Caco-2 (cell line): ENCODE measurements at regions not wholly inside any gene's neighbourhood (a gene's known extent, or its start where the extent isn't known, plus 50 kb on each side); places are given as distances from the start of the nearest gene placed in this dataset.

Source experiments
- BruUV-seq: library from RNA; stranded (reverse); fragments of 400-500 nt; replicated peaks from 2 replicates; lab custom pipeline; 2021; lab: Mats Ljungman, UMichigan
- CTCF ChIA-PET: fragments of 300-600 bp; sonication (Branson Sonifier 250); formaldehyde crosslinking; loops from one replicate; lab custom pipeline; 2022; ENCODE audit warnings: antibody characterized with exemption; lab: Charles Lee
- POLR2A ChIA-PET: fragments of 300-600 bp; sonication (Branson Sonifier 250); formaldehyde crosslinking; loops from one replicate; lab custom pipeline; 2022; ENCODE audit warnings: antibody characterized with exemption; lab: Charles Lee
- DNase-seq, 2 experiments: peaks; one replicate each; pipeline versions ENCODE4 v3.0.0 to v3.0.0-alpha.2; 2020 to 2022
- H3K27me3 ChIP-seq: replicated peaks from 2 replicates; pipeline ENCODE4 v1.6.0; 2011; ENCODE audit warnings: low read length; ENCODE audit not compliant: control insufficient read depth, insufficient read depth
- H3K36me3 ChIP-seq: 2 replicates; pipeline ENCODE4 v1.5.1; 2011; ENCODE audit warnings: low read length; ENCODE audit not compliant: control insufficient read depth, insufficient read depth
- H3K4me1 ChIP-seq: fragments of 250-450 bp; sonication (Bioruptor Pico); 2 replicates; pipeline ENCODE4 v1.5.1; 2020; ENCODE audit warnings: mild to moderate bottlenecking
- H3K4me3 ChIP-seq: 2 replicates; pipeline ENCODE4 v1.5.1; 2011; ENCODE audit warnings: low read depth, mild to moderate bottlenecking, control low read depth, low read length
- H3K9me3 ChIP-seq: fragments of 250-450 bp; sonication (Bioruptor Pico); 2 replicates; pipeline ENCODE4 v1.5.1; 2020; ENCODE audit warnings: mild to moderate bottlenecking, moderate library complexity
- H3K27ac Mint-ChIP-seq: one replicate; pipeline ENCODE4 v1.8.0; 2022; ENCODE audit warnings: mixed read lengths; ENCODE audit not compliant: unreplicated experiment
- H3K27me3 Mint-ChIP-seq: one replicate; pipeline ENCODE4 v1.8.0; 2022; ENCODE audit warnings: mixed read lengths; ENCODE audit not compliant: insufficient read depth, unreplicated experiment
- H3K36me3 Mint-ChIP-seq: one replicate; pipeline ENCODE4 v1.8.0; 2022; ENCODE audit warnings: mild to moderate bottlenecking, mixed read lengths; ENCODE audit not compliant: insufficient read depth, unreplicated experiment
- H3K4me1 Mint-ChIP-seq: one replicate; pipeline ENCODE4 v1.8.0; 2022; ENCODE audit warnings: low read depth, mixed read lengths; ENCODE audit not compliant: unreplicated experiment
- H3K4me3 Mint-ChIP-seq: one replicate; pipeline ENCODE4 v1.8.0; 2022; ENCODE audit warnings: mild to moderate bottlenecking, moderate library complexity, mixed read lengths; ENCODE audit not compliant: unreplicated experiment
- H3K9me3 Mint-ChIP-seq: one replicate; pipeline ENCODE4 v1.8.0; 2022; ENCODE audit warnings: mixed read lengths; ENCODE audit not compliant: unreplicated experiment
- intact Hi-C: fragments of 100-400 bp; cut with micrococcal nuclease; formaldehyde crosslinking; loops from one replicate; pipeline ENCODE4 v1.10.0; 2022; ENCODE audit not compliant: unreplicated experiment
- TF ChIP-seq, protein P1 (sequence below), 2 experiments: fragments of 200-600 bp in 1 of 2; IDR thresholded peaks; 1 replicate in 1 of 2; 2 replicates in 1 of 2; pipeline versions ENCODE4 v1.5.1 to v1.8.0; 2011 to 2022; ENCODE audit warnings: antibody characterized with exemption in 1 of 2, control low read depth in 1 of 2, inconsistent platforms in 1 of 2, low read depth in 1 of 2, low read length in 1 of 2, mild to moderate bottlenecking in 1 of 2, moderate library complexity in 1 of 2; ENCODE audit not compliant: insufficient read depth in 1 of 2, severe bottlenecking in 1 of 2, unreplicated experiment in 1 of 2

DNA sequence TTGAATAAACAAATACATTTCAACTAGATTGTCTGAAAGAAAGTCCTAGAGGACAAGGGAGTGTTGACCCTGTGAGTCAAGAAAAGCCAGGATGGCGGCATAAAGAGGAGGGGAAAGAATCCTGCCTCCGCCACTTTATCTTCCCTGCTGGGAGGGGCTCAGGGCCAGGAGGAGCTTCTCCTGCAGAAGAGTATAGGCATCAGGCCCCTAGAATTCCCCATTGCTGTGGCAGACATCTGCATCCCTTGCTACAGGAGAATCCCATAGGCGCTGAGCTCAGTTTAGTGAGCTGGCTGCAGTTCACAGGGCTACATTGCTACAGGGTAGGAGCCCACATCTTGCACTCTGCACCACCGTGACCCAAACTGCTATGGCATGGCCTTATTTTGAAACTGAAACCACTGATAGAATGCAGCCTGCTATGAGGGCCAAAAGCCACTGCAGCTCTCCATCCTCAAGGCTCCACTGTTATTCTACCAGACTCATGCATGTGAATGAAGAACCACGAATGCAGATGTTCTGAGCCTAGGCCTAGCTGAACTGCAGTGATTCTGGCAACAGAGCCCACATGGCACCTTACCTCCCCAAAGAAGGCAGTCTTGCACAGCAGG is 941.4 kb upstream of the CTNND2 start:
- no peak overlapping the region for H3K4me3 ChIP-seq
- intact Hi-C loops, result no loop called here
- no peak overlapping the region for H3K27ac Mint-ChIP-seq
- H3K9me3 Mint-ChIP-seq, result no peaks in the 10 kb centered on the region
- H3K27me3 Mint-ChIP-seq, result no peaks in the 10 kb centered on the region
- TF ChIP-seq, protein P1, sequence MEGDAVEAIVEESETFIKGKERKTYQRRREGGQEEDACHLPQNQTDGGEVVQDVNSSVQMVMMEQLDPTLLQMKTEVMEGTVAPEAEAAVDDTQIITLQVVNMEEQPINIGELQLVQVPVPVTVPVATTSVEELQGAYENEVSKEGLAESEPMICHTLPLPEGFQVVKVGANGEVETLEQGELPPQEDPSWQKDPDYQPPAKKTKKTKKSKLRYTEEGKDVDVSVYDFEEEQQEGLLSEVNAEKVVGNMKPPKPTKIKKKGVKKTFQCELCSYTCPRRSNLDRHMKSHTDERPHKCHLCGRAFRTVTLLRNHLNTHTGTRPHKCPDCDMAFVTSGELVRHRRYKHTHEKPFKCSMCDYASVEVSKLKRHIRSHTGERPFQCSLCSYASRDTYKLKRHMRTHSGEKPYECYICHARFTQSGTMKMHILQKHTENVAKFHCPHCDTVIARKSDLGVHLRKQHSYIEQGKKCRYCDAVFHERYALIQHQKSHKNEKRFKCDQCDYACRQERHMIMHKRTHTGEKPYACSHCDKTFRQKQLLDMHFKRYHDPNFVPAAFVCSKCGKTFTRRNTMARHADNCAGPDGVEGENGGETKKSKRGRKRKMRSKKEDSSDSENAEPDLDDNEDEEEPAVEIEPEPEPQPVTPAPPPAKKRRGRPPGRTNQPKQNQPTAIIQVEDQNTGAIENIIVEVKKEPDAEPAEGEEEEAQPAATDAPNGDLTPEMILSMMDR (IDR thresholded peaks at IDR 0.05; ENCODE audit: insufficient read depth in 1 of 2, low read depth in 1 of 2, low read length in 1 of 2, severe bottlenecking in 1 of 2, unreplicated experiment in 1 of 2), result no peak
- CTCF ChIA-PET, result no interaction called here
- POLR2A ChIA-PET, result no interaction called here
- no peaks in the 10 kb centered on the region for H3K4me1 ChIP-seq
- DNase-seq, result no peak
- H3K9me3 ChIP-seq, result no peaks in the 10 kb centered on the region
- no TSS peak for BruUV-seq
- H3K4me3 Mint-ChIP-seq, result no peak overlapping the region
- no peaks in the 10 kb centered on the region for H3K36me3 ChIP-seq
- H3K27me3 ChIP-seq, result no peaks in the 10 kb centered on the region
- no peaks in the 10 kb centered on the region for H3K4me1 Mint-ChIP-seq
- no peaks in the 10 kb centered on the region for H3K36me3 Mint-ChIP-seq

DNA sequence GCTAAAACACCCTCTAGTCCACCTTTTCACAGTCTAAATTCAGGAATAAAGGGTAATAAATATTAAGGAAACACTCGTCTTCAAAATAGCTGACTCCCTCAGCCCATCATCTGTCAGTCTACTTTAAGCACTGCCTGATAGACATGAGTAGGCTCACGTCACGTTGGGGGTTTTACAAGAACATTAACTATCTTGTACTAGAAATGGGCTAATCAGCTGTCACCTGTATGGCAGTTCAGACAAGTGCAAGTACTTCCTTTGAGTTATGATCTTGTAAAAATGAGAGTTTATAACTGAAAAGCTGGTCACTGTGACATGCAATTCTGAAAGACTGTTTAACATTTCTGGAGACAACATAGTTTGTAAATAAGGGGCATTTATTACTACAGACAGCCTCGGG is 936.7 kb upstream of the CTNND2 start:
- Mint-ChIP-seq H3K4me3 (no peak overlapping the region), H3K27ac (no peak overlapping the region), H3K36me3 (no peaks in the 10 kb centered on the region), H3K9me3 (no peaks in the 10 kb centered on the region), H3K27me3 (peaks cover 4% of the 10 kb centered on the region), H3K4me1 (no peaks in the 10 kb centered on the region)
- H3K4me3 ChIP-seq, result no peak overlapping the region
- intact Hi-C loops, result no loop called here
- ChIA-PET POLR2A (no interaction called here), CTCF (no interaction called here)
- H3K9me3 ChIP-seq, result no peaks in the 10 kb centered on the region
- H3K4me1 ChIP-seq, result no peaks in the 10 kb centered on the region
- no peaks in the 10 kb centered on the region for H3K27me3 ChIP-seq
- BruUV-seq, result no TSS peak
- TF ChIP-seq, protein P1 (IDR thresholded peaks at IDR 0.05; ENCODE audit: insufficient read depth in 1 of 2, low read depth in 1 of 2, low read length in 1 of 2, severe bottlenecking in 1 of 2, unreplicated experiment in 1 of 2), result no peak
- H3K36me3 ChIP-seq, result no peaks in the 10 kb centered on the region
- no peak for DNase-seq

DNA sequence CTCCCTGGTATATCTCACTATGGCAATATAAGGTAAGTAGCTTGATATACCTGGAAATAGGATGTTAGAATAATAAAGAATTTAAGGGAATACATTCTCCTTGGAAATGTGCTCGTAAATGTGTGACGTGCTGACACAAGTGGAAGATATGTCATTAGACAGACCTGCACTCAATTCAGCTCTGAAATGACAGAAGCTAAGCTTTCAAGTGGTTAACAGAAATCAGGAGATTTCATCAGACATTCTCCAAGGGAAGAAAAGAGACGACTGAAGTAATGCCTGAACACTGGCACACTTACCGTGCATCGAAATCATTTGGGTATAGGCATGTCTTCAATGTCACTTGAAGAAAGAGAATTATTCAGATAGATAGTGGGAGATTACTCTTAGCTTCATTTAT is 933.3 kb upstream of the CTNND2 start:
- Histone ChIP-seq H3K36me3 (no peaks in the 10 kb centered on the region), H3K4me3 (no peak overlapping the region), H3K9me3 (no peaks in the 10 kb centered on the region), H3K4me1 (no peaks in the 10 kb centered on the region), H3K27me3 (no peaks in the 10 kb centered on the region)
- Mint-ChIP-seq H3K4me1 (no peaks in the 10 kb centered on the region), H3K27me3 (peaks cover 8% of the 10 kb centered on the region), H3K4me3 (no peak overlapping the region), H3K9me3 (no peaks in the 10 kb centered on the region), H3K36me3 (no peaks in the 10 kb centered on the region), H3K27ac (no peak overlapping the region)
- intact Hi-C loops, result no loop called here
- BruUV-seq, result no TSS peak
- ChIA-PET CTCF (no interaction called here), POLR2A (no interaction called here)
- TF ChIP-seq, protein P1 (IDR thresholded peaks at IDR 0.05; ENCODE audit: insufficient read depth in 1 of 2, low read depth in 1 of 2, low read length in 1 of 2, severe bottlenecking in 1 of 2, unreplicated experiment in 1 of 2), result no peak
- DNase-seq, result no peak
